NCI-H2081 treated with DMSO at 0.1 percent for 48 hours (cell line): ENCODE measurements at regions not wholly inside any gene's neighbourhood (a gene's known extent, or its start where the extent isn't known, plus 50 kb on each side); places are given as distances from the start of the nearest gene placed in this dataset.

ENCODE experiments used
- DNase-seq: peaks from one replicate; lab custom pipeline; 2025; lab: John Stamatoyannopoulos, UW

GRCh38 chrX:87727620-87728019 is 210.0 kb downstream of the KLHL4 start:
- DNase-seq, result peak; percentile 17

- no peak for DNase-seq
These were observed 210.4 kb downstream of the KLHL4 start for GRCh38 chrX:87728024-87728423.

- no peak for DNase-seq
These were observed 210.9 kb downstream of the KLHL4 start for GRCh38 chrX:87728459-87728858.

GRCh38 chrX:87732133-87732532 is 214.5 kb downstream of the KLHL4 start:
- DNase-seq, result no peak

- no peak for DNase-seq
These were observed 219.0 kb downstream of the KLHL4 start for GRCh38 chrX:87736576-87736975.

GRCh38 chrX:87744391-87744790 is 226.8 kb downstream of the KLHL4 start:
- DNase-seq, result no peak

GRCh38 chrX:87755493-87755892 is 237.9 kb downstream of the KLHL4 start:
- DNase-seq, result no peak

GRCh38 chrX:87788976-87789375 is 271.4 kb downstream of the KLHL4 start:
- DNase-seq, result no peak

- no peak for DNase-seq
These were observed 280.4 kb downstream of the KLHL4 start for GRCh38 chrX:87798039-87798438.

GRCh38 chrX:87805829-87806490 is 288.4 kb downstream of the KLHL4 start:
- no peak for DNase-seq

GRCh38 chrX:87808576-87809243 is 291.1 kb downstream of the KLHL4 start:
- DNase-seq, result no peak

GRCh38 chrX:87813566-87813965 is 296.0 kb downstream of the KLHL4 start:
- no peak for DNase-seq

GRCh38 chrX:87846956-87847355 is 329.4 kb downstream of the KLHL4 start:
- no peak for DNase-seq

- no peak for DNase-seq
These were observed 355.8 kb downstream of the KLHL4 start for GRCh38 chrX:87873347-87873941.

GRCh38 chrX:87874043-87874442 is 356.4 kb downstream of the KLHL4 start:
- no peak for DNase-seq

- no peak for DNase-seq
These were observed 361.3 kb downstream of the KLHL4 start for GRCh38 chrX:87878926-87879325.

GRCh38 chrX:87890437-87890836 is 372.8 kb downstream of the KLHL4 start:
- no peak for DNase-seq

GRCh38 chrX:87895421-87895820 is 377.8 kb downstream of the KLHL4 start:
- no peak for DNase-seq

GRCh38 chrX:87896057-87896456 is 378.5 kb downstream of the KLHL4 start:
- DNase-seq, result no peak

GRCh38 chrX:87900320-87900908 is 382.8 kb downstream of the KLHL4 start:
- no peak for DNase-seq

GRCh38 chrX:87901060-87901459 is 383.5 kb downstream of the KLHL4 start:
- DNase-seq, result no peak

- DNase-seq, result no peak
These were observed 397.1 kb downstream of the KLHL4 start for GRCh38 chrX:87914726-87915125.

GRCh38 chrX:87924619-87925018 is 407.0 kb downstream of the KLHL4 start:
- no peak for DNase-seq
